HG03520 (cell line): ENCODE measurements at regions not wholly inside any gene's neighbourhood (a gene's known extent, or its start where the extent isn't known, plus 50 kb on each side); places are given as distances from the start of the nearest gene placed in this dataset.
"Not testable (repeated sequence)": the region's sequence is repeated elsewhere in the genome, so short reads cannot be mapped to it uniquely, and the experiment has no call there.

Source experiments
- ATAC-seq: cut with Tn5 transposase; IDR thresholded peaks from one replicate; pipeline ENCODE4 v1.9.1; 2021; ENCODE audit warnings: mild to moderate bottlenecking, moderate library complexity; ENCODE audit not compliant: unreplicated experiment

GRCh38 chr20:56723331-56723730 lies 94.2 kb downstream of the TFAP2C start:
- no peak for ATAC-seq

GRCh38 chr20:56724241-56724757 lies 95.2 kb downstream of the TFAP2C start:
- ATAC-seq = no peak

- no peak for ATAC-seq
Observed at GRCh38 chr20:56730003-56730402, 100.9 kb downstream of the TFAP2C start.

GRCh38 chr20:56730996-56731395 lies 101.9 kb downstream of the TFAP2C start:
- no peak for ATAC-seq

- no peak for ATAC-seq
Observed at GRCh38 chr20:56731476-56731875, 102.4 kb downstream of the TFAP2C start.

- no peak for ATAC-seq
Observed at GRCh38 chr20:56733967-56734366, 104.9 kb downstream of the TFAP2C start.

- no peak for ATAC-seq
Observed at GRCh38 chr20:56735084-56735642, 106.1 kb downstream of the TFAP2C start.

GRCh38 chr20:56736285-56736857 lies 107.3 kb downstream of the TFAP2C start:
- no peak for ATAC-seq

- not testable (repeated sequence) for ATAC-seq
Observed at GRCh38 chr20:56744325-56744821, 115.3 kb downstream of the TFAP2C start.

- ATAC-seq = no peak
Observed at GRCh38 chr20:56748476-56749377, 119.6 kb downstream of the TFAP2C start.

GRCh38 chr20:56750430-56750829 lies 121.3 kb downstream of the TFAP2C start:
- no peak for ATAC-seq

GRCh38 chr20:56752274-56752673 lies 123.2 kb downstream of the TFAP2C start:
- no peak for ATAC-seq

- no peak for ATAC-seq
Observed at GRCh38 chr20:56755201-56755600, 126.1 kb downstream of the TFAP2C start.

GRCh38 chr20:56756658-56757057 lies 127.6 kb downstream of the TFAP2C start:
- ATAC-seq = not testable (repeated sequence)

GRCh38 chr20:56758706-56759105 lies 129.6 kb downstream of the TFAP2C start:
- ATAC-seq = no peak

GRCh38 chr20:56759741-56760278 lies 130.7 kb downstream of the TFAP2C start:
- ATAC-seq = no peak

GRCh38 chr20:56760610-56761009 lies 131.5 kb downstream of the TFAP2C start:
- ATAC-seq = no peak

GRCh38 chr20:56761393-56761792 lies 132.3 kb downstream of the TFAP2C start:
- ATAC-seq = no peak

GRCh38 chr20:56762401-56762800 lies 133.3 kb downstream of the TFAP2C start:
- ATAC-seq = no peak

- no peak for ATAC-seq
Observed at GRCh38 chr20:56762829-56763228, 133.7 kb downstream of the TFAP2C start.

GRCh38 chr20:56764671-56765070 lies 135.6 kb downstream of the TFAP2C start:
- ATAC-seq = no peak
